HG02759 (cell line): ENCODE measurements at regions not wholly inside any gene's neighbourhood (a gene's known extent, or its start where the extent isn't known, plus 50 kb on each side); places are given as distances from the start of the nearest gene placed in this dataset.

Experiments used
- ATAC-seq: cut with Tn5 transposase; IDR thresholded peaks from one replicate; pipeline ENCODE4 v1.9.1; 2021; ENCODE audit warnings: mild to moderate bottlenecking, moderate library complexity; ENCODE audit not compliant: unreplicated experiment

DNA sequence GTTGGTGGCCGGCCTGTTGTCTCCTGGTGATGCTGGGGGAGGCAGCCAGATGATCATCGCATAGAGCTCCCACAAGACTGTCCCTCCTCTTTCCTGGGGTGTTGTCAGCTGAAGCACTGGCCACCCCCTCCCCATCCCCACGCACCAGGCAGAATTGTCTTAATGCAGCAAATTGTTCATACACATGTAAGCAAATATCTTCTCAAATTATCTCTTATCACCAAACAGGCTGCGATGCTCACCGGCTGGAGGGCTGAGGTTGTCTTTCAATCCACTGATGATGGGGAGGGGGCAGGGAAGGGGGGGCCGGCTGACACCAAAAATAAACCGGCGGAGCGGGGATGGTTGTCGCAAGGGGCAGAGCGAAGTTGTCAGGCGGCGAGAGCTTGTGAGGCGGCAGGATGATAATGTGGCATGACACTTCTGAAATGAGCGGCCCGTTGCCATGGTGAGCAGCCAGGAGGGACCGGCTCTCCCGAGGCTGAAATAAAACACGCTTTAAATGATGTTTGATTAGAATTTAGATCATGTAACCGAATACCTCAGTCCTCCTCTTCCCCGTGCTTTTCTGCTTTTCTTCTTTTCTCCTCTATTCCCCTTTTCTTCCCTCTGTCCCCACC lies 59.8 kb downstream of the MRM1 start:
- ATAC-seq, result no peak

DNA sequence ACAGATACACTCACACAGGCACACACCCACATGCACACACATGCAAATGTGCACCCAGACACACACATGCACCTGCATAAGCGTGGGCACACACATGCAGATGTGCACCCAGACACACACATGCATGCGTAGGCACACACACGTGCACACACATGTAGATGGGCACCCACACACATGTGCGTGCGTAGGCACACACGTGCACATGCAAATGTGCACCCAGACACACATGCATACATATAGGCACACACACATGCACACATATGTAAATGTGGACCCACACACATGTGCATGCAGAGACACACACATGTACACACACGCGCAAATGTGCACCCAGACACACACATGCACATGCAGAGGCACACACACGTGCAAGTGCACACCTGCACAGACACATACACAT lies 60.3 kb downstream of the MRM1 start:
- no peak for ATAC-seq

DNA sequence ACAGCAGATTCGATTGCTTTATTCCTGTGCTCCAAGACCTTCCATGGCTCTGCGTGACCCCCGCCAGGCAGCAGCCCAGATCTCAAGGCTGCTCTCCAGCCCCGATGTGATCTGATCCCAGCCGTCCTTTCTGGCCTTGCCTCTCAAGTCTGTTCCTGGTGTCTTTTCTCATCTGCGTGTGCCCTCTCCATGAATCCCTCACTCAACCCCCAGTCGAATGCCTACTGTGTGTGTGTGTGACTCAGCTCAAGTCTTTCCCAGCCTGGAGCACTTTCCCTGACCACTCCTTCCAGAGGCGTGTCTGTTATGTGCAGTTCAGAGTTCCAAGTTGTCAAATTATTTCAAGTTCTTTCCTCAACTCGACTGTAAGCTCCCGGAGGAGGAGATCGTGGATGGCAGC lies 64.0 kb downstream of the MRM1 start:
- no peak for ATAC-seq

DNA sequence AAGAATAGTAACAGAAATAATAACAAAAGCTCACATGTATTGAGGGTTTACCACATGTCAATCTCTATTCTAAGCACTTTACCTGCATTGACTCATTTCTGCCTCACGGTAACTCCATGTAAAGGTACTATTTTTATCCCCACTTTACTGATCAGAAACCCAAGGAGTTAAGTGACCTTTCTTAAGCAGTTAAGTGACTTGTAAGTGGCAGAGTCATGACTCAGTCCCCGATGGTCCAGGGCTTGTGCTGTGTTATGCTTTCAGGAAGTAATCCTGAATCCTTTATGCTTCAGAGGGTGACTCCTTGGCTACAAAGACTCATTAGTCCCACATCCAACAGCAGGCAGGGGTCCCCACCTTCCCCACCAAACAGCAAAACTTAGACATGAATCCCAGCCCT lies 66.5 kb downstream of the MRM1 start:
- no peak for ATAC-seq

DNA sequence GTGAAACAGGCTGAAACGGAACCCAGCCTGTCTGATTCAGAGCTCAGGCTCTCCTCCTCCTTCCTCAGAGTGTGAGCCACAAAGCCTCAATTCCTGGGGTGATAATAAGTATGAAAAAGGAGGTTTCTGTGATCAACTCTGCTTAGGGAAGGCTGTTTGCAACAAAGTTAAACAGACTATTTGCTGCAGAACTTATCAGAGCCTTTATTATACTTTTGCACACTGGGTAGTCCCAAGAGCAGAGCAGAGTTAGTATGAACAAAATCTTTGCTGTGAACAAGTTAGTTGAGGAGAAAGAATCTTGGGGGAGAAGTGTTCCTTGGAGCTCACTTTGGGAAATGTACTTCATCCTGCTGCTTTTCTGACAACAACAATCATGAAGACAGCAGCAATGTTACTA lies 67.4 kb downstream of the MRM1 start:
- ATAC-seq, result no peak

DNA sequence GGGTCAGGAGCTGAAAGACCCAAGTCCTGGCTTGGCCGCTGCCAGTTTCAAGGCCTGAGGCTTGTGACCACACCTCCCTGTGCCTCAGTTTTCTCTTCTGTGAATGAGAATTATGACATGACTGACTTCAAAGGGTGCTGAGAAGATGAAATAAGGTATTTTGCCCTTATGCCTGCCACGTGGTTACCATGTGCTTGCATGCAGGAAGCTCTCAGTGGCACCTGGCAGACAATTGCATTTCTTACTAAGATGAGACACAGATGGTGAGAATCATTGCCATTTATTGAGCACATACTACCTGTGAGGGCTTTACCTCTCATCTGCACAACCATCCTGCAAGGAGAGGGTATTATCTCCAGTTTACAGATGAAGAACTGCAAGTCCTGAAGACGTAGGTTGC lies 69.8 kb downstream of the MRM1 start:
- no peak for ATAC-seq

DNA sequence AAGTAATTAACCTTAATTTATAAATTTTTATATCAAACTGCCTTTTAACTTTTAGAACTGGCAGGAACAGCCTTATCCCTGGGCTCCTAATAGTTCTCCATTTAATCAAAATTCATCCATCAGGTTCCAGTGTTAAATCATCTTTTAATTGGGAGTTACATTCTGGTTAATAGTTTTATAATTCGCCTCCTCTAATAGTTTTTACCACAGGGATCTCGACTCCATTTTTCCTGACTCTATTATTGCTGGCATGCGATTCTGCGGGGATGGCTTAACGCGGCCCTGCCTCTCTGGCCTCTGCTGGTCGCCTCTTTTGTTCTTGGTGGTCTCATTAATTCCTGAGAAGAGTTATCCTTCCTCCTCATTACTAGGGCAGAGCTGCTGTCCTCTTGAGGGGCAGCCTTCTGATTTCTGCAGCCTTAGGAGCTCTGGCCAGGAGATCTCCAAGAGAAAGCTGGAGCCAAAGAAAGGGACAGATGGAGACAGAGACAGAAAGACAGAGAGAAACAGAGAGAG lies 71.1 kb downstream of the MRM1 start:
- no peak for ATAC-seq

DNA sequence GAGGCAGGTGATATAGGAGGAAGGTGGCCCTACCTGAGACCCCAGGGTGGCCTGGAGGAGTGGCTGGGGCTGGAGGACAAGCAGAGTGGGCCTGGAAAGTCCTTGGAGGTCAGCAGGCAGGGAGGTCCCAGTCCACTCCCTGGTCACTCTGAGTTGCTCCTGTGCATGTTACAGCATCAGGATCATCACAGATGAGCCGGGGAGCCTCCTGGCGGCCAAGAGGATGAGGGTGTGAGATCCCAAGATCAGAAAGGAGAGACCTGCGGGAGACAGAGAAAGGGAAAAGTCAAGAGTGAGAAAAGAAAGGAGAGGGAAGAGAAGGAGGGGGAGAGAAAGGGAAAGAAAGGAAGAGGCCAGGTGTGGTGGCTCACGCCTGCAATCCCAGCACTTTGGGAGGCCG lies 71.7 kb downstream of the MRM1 start:
- ATAC-seq, result no peak

DNA sequence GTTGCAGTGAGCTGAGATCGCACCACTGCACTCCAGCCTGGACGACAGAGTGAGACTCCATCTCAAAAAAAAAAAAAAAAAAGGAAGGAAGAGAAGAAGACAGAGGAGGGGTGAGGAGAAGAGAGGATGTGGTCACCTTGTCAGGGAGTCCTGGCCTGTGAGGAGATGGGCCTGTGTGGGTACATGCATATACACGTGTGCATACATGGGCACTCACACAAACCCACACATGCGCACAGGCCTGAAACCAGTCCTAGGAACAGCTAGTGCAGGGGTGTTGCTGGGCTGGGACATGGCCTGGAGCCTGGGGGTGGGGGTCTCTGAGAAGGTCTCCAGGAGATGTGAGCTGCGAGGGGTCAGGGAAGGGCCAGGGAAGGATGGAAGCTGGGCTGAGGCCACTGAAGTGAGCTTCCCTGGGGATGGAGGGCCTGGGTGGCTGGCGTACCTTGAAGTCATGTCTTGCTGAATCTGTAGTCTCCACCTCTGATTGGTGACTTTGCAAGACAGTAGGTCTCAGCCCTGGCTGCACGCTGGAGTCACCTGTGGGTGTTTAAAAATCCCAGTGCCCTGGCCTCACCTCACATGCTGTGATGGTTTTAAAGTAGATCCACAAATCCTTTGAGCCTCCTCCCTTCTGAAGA lies 72.4 kb downstream of the MRM1 start:
- no peak for ATAC-seq

DNA sequence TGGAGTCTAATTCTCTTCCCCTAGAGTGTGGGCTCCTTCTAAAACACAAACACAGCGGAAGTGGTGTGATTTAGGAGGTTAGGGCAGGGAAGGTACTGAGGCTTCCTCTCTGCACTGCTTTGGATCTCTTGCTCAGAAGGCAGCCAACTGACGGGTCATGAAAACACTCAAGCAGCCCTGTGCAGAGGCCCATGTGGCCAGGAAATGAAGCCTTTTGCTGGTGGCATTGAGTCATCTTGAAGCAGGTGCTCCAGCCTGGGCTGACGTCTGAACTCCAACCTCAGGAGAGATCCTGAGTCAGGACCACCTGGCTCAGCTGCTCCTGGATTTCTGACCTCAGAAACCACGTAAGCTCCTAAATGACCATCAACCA lies 72.9 kb downstream of the MRM1 start:
- ATAC-seq, result no peak

DNA sequence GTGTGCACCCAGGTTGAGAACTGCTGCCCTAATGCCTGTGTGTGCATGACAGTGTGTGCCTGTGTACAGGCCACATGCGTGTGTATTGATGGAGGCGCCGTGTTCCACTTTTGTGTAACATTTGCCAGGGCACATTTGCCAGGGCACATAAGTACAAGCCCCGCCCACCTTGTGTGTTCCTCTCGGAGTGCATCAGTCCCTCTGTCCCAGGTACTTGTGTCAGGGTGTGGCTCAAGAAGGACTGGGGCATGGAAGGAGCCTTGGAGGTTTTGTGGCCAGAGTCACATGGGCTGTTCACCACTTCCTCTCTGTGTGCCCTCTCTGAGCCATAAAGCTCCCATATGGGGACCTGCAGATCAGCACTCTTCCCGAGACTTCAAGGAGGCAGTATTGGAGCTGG lies 73.9 kb downstream of the MRM1 start:
- ATAC-seq, result no peak

DNA sequence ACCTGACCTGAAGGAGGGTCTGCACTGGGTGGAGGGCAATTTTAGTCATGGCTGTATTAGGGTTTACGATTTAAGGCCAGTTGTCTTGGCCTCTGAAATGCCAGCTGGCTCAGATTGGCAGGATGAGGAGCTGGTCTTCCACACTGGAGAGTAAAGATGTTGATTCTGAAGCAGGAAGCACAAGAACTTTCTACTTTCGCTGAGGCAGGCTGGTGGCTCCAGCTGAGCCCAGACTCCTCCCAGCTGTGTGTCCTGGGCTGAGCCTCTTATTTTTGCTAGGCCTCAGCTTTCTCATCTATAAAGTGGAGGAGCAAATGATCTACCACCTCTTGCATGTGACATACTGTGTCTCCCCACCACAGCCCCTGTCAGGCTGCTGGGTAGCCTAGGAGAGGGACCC lies 74.4 kb downstream of the MRM1 start:
- ATAC-seq, result no peak

DNA sequence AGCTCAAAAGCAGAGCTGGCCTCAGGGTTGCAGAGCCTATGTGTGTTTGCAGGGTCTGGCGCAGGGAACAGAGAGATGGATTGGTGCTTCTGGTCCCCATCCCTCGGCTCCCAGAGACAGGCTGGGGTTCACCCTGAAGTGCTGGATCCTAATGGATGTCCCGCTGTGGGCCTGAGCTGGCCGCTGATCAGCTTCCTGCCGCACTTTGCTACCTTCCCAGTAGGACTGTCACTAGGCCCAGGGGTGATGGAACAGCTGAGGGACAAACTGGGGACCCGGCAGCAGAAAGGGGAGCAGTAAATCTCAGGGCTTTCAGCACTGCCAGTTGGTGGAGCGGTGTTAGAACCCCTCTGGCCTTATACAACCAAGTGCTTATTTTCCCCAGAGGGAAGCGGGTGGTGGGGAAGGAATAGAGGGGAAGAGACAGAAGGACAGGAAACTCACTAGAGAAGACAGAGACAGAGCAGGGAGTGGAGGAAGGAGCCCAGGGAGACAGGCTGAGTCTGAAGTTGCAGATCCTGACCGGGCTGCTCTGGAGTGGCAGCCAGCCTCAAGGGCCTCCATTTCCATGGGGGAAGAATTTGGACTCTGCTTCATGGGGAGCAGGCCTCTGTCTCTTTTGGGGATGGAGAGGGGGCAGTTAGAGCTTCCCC lies 78.6 kb downstream of the MRM1 start:
- no peak for ATAC-seq

DNA sequence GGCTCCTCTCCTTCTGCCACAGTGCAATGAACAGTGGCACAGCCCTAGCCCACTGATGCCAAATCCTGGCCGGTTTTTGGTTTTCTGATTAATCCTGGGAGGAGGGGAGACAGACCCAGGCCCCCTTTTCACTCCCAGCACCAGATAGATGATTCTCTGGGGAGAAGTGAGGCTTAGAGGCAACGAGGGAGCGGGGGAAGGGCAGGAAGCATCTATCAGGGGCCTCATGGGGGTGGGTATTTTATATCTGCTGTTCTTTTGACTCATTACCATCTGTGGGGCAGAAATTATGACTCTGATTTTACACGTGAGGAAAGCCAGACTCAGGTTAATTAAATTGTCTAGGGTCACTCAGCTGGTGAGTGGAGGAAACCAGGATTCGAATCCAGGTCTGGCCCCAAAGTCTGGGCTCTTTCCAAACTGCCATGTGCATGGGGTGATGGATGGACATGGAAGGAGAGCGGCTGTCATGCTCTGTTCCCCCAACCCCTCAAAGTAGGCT lies 79.4 kb downstream of the MRM1 start:
- ATAC-seq, result no peak

DNA sequence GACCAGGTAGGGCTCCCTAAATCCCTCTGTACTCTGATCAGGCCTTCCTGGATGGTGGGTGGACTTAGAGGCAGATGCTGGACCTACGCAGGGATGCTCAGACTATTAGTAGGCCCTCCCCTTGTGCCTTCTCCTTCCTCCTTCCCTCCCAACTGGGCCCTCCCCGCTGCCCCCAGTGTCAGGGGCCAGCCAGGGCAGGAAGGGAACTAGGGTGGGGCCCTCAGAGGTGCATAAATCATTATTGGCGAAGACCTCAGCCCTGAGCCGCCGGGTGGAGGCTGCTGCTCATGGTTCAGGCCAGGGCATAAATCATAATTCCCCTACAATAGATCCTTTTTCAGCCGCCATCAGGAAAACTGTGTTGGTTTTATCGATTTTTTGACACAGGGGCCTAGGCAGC lies 81.4 kb downstream of the MRM1 start:
- no peak for ATAC-seq

DNA sequence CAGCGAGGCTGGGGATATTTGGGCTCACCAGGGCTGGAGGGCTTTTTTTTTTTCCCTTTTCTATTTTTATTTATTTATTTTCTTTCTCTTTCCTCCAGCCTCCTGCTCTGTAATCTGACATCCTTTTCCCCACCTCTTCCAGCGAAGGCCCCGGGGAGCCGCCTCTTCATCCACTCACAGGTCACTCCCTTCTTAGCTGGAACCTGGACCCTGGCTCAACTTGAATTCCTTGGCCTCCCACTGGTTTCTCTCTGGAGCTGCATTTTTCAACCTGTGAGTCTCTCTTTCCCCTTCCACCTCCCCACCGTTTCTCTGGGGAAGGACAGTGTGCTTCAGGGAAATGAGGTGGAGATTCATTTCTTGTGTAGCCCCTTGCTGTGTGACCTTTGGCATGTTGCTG lies 82.0 kb downstream of the MRM1 start:
- ATAC-seq, result no peak

DNA sequence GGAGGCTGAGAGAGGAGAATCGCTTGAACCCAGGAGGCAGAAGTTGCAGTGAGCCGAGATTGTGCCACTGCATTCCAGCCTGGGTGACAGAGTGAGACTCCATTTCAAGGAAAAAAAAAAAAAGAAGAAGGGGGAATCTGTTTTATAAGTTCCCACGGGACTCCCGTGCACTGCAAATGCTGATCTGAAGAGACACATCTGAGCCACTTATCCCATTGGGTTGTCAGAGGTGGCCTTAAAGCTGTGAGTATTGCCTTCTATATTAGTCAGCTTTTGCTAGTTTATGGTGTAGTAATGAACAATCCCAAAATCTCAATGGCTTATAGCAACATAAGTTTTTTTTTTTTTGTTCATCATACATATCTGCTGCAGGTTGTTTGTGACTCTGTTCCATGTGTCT lies 82.8 kb downstream of the MRM1 start:
- no peak for ATAC-seq

DNA sequence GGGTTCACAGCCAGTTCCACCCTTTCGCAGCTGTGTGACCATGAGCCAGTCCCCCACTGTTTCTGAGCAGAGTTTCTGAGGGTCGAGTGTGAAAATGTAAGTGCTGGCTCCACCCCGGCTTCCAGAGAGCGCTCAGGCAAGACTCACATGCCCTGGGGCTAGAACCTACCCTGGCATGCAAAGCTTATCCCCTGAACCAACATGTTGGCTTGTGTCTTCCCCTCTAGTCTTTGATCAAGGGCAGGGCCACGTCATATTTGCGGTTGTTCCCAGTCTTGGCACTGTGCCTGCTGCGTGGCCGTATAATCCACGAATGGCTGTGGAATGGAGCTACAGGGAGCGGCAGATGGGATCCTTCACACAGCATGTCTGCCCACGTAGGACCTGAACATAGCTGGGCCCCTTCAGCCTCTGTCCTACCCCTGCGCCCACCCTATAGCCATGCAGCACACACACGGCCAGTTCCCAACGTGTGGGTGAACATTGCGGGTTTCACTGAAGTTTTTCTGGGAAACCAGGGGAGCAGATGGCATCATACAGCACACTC lies 84.8 kb downstream of the MRM1 start:
- no peak for ATAC-seq

DNA sequence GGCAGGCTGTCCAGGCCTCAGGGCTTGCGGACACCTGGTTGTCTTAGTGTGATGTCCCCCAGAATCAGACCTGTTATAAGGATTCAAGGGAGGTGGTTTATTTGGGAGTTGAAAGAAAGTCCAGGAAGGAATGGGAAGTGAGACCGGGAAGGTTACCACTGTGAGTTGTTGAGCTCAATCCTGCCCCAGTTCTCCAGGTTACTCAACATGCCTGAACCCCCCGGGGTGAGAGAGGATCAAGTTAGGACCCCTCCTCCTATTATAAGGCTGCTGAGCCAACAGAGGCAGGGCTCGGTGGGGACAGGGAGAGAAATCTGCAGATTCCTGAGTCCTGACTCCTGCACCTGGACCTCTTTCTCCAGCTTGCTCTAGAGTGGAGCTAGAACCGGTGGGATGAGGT lies 86.4 kb downstream of the MRM1 start:
- no peak for ATAC-seq

DNA sequence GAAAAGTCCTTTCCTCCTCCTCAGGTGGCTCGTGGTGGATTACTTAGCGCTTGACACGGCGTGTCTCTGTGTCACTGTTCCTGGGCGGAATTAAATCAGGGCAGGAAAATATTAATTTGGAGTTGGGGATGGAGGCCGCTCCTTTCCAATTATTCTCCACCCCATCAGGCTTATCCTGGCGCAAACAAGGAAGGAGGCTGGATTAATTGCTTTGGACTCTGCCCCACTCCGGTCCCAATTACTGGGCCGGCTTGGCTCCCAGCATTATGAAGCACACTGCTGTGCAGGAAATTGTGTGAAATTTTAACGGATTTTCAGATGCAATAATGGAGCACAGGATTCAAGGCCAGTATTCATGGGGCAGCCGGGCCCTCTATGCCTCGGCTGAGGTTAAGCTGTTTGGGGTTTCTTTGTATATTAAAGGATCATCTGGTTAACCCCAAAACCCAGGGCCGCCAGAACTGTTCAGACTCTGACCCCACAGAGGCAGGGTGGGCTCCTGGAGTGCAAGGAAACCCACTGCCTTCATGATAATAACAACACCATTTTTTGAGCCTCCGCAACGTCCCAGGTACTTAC lies 87.8 kb downstream of the MRM1 start:
- ATAC-seq, result no peak

DNA sequence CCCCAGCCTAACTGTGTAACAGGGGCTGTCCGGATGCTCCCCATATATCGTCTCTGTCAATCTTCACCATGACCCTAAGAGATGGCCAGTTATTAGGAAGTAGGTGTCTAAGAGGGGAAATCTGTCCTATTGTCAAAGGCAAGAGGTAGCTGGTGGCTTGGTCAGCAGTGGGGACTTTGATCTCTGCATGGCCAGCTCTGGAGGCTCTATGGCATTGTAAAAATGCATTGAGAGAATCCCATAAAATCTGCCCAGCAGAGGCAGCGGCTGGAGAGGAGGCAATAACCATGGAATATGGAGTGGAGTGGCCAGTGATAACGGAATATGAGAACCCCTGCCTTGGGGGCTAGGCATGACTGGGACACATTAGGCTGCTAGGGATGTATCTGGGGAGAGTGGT lies 88.8 kb downstream of the MRM1 start:
- ATAC-seq, result no peak

DNA sequence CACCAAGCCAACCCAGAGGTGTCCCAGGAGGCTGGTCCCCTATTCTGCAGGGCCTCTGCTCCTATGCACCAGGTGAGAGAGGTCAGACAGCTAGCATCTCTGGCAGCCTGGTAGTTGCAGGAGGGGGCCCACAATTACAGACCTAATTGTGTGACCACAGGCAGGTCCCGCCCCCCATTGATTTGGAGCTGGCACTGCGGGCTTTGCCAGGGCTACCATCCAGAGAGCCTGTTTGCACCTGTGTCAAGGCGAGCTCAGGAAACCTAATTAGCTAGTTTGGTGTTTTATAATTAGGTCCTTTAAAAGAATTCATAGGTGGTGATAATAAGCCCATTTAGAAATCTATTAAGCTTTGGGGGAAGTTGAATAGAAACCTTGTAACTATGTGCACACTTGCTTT lies 90.2 kb downstream of the MRM1 start:
- ATAC-seq, result no peak
